CD14-positive monocyte (primary cell): ENCODE measurements at regions not wholly inside any gene's neighbourhood (a gene's known extent, or its start where the extent isn't known, plus 50 kb on each side); places are given as distances from the start of the nearest gene placed in this dataset.

ENCODE experiments used
- DNase-seq, 3 donors: peaks; one replicate each; pipeline ENCODE4 v3.0.0-alpha.2; 2011 to 2022
- H2AFZ ChIP-seq: 2 replicates; pipeline ENCODE4 v1.6.0; 2012; ENCODE audit warnings: mild to moderate bottlenecking, low read depth, low read length, inconsistent platforms; ENCODE audit not compliant: insufficient read depth, poor library complexity, severe bottlenecking
- H3K27ac ChIP-seq, 2 donors: 1 replicate in 1 of 2; 2 replicates in 1 of 2; pipeline ENCODE4 v1.5.1; 2012 to 2013; ENCODE audit warnings: low read length in 2 of 2, control low read depth in 1 of 2, inconsistent platforms in 1 of 2, low read depth in 1 of 2, mild to moderate bottlenecking in 1 of 2
- H3K27me3 ChIP-seq, 2 donors: one replicate each; pipeline versions ENCODE4 v1.6.0 to v1.6.1; 2011 to 2013; ENCODE audit warnings: low read length in 2 of 2; ENCODE audit not compliant: control insufficient read depth in 2 of 2, insufficient read depth in 2 of 2
- H3K36me3 ChIP-seq, 2 donors: replicated peaks in 1 of 2; 1 replicate in 1 of 2; 2 replicates in 1 of 2; pipeline versions ENCODE4 v1.5.1 to v1.6.1; 2012 to 2013; ENCODE audit warnings: low read length in 2 of 2, control low read depth in 1 of 2, inconsistent platforms in 1 of 2, mild to moderate bottlenecking in 1 of 2; ENCODE audit not compliant: insufficient read depth in 2 of 2, control insufficient read depth in 1 of 2
- H3K4me1 ChIP-seq, 2 donors: 1 replicate in 1 of 2; 2 replicates in 1 of 2; pipeline versions ENCODE4 v1.5.1 to v1.6.1; 2012 to 2013; ENCODE audit warnings: low read length in 2 of 2, control low read depth in 1 of 2, inconsistent platforms in 1 of 2, mild to moderate bottlenecking in 1 of 2, moderate library complexity in 1 of 2; ENCODE audit not compliant: insufficient read depth in 2 of 2, control insufficient read depth in 1 of 2
- H3K4me2 ChIP-seq: replicated peaks from 2 replicates; pipeline ENCODE3; 2012; ENCODE audit warnings: low read length, moderate library complexity, mild to moderate bottlenecking; ENCODE audit not compliant: poor library complexity, severe bottlenecking; ENCODE audit errors: extremely low read depth
- H3K4me3 ChIP-seq, 3 experiments: fragments of 200-600 bp in 1 of 3; sonication (generic) in 1 of 3; replicated peaks in 1 of 3; 1 replicate in 2 of 3; 2 replicates in 1 of 3; pipeline ENCODE4 v1.5.1; 2011 to 2013; ENCODE audit warnings: low read length in 3 of 3, mild to moderate bottlenecking in 3 of 3, control low read depth in 2 of 3, low read depth in 2 of 3, inconsistent platforms in 1 of 3, moderate library complexity in 1 of 3
- H3K79me2 ChIP-seq: 2 replicates; pipeline ENCODE4 v1.6.0; 2012; ENCODE audit warnings: mild to moderate bottlenecking, control low read depth, inconsistent platforms, low read length, moderate library complexity; ENCODE audit not compliant: insufficient read depth
- H3K9ac ChIP-seq: 2 replicates; pipeline ENCODE4 v1.6.0; 2017; ENCODE audit warnings: low read length, mild to moderate bottlenecking; ENCODE audit not compliant: insufficient read depth, poor library complexity, severe bottlenecking
- H3K9me3 ChIP-seq, 2 donors: replicated peaks in 1 of 2; 1 replicate in 1 of 2; 2 replicates in 1 of 2; pipeline versions ENCODE4 v1.5.1 to v1.6.1; 2012 to 2013; ENCODE audit warnings: low read length in 2 of 2, control low read depth in 1 of 2; ENCODE audit not compliant: control insufficient read depth in 1 of 2, insufficient read depth in 1 of 2
- H4K20me1 ChIP-seq: 2 replicates; pipeline ENCODE4 v1.6.0; 2012; ENCODE audit warnings: mild to moderate bottlenecking, low read length, control low read depth, moderate library complexity; ENCODE audit not compliant: insufficient read depth
- H3K27ac Mint-ChIP-seq, 7 donors: one replicate each; pipeline ENCODE4 v1.8.0; 2020; ENCODE audit warnings: mild to moderate bottlenecking in 7 of 7, mixed read lengths in 7 of 7, moderate library complexity in 6 of 7, inconsistent platforms in 2 of 7
- H3K27me3 Mint-ChIP-seq, 3 donors: one replicate each; pipeline ENCODE4 v1.8.0; 2021 to 2022; ENCODE audit warnings: low read depth in 3 of 3, mild to moderate bottlenecking in 3 of 3, mixed read lengths in 3 of 3, moderate library complexity in 3 of 3, inconsistent platforms in 1 of 3
- H3K36me3 Mint-ChIP-seq, 2 donors: one replicate each; pipeline ENCODE4 v1.8.0; 2020; ENCODE audit warnings: mixed read lengths in 2 of 2, inconsistent platforms in 1 of 2, mild to moderate bottlenecking in 1 of 2
- H3K4me1 Mint-ChIP-seq: one replicate; pipeline ENCODE4 v1.8.0; 2020; ENCODE audit warnings: mild to moderate bottlenecking, mixed read lengths
- H3K4me3 Mint-ChIP-seq, 2 donors: one replicate each; pipeline ENCODE4 v1.8.0; 2020; ENCODE audit warnings: mild to moderate bottlenecking in 2 of 2, mixed read lengths in 2 of 2, moderate library complexity in 1 of 2
- H3K9me3 Mint-ChIP-seq, 7 donors: one replicate each; pipeline ENCODE4 v1.8.0; 2020 to 2022; ENCODE audit warnings: mixed read lengths in 7 of 7, mild to moderate bottlenecking in 6 of 7, moderate library complexity in 6 of 7, inconsistent platforms in 2 of 7
- WGBS: methylation state at CpG from one replicate; pipeline ENCODE4 v1.1.5; 2013; ENCODE audit warnings: missing lambda C conversion rate; ENCODE audit not compliant: insufficient coverage; 5-methylcytosine and 5-hydroxymethylcytosine counted together
- intact Hi-C, 2 donors: fragments of 100-400 bp; cut with micrococcal nuclease; formaldehyde crosslinking; loops; one replicate each; pipeline versions ENCODE4 v1.15.0 to v1.15.1; 2023
- TF ChIP-seq, protein P1 (sequence below): fragments of 200-600 bp; IDR thresholded peaks from one replicate; pipeline ENCODE4 v1.8.0; 2022; ENCODE audit warnings: antibody characterized with exemption, mild to moderate bottlenecking

DNA sequence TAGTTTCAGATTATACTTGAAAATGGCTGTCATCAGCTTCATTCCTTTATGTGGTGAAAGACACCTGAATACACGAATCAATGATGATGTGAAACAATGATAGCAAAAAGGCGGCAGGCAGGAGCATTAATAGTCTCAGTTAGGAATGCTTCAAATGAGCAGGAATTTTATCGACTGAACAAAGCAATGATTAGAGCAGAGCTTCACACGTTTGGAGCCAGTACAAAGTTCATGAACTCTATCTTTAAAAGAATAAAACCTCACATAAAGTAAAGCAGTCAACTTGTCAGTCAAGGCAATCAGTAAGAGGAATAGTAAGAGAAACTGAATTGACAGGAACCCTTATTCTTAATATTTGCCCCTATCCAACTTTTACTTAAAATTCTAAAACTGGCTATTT lies 78.4 kb upstream of the SERTAD2 start:
- Histone ChIP-seq H4K20me1 (no peaks in the 10 kb centered on the region), H2AFZ (peak overlapping the region; percentile 61), H3K4me2 (peak overlapping the region; percentile 83), H3K4me3 (peak overlapping the region in 2 of 3 experiments; percentile 84 to 99), H3K79me2 (peaks cover 23% of the 10 kb centered on the region), H3K36me3 (peaks cover 0 to 17% of the 10 kb centered on the region in 2 donors), H3K9me3 (no peaks in the 10 kb centered on the region), H3K27ac (peak overlapping the region; percentile 52 to 99), H3K27me3 (no peaks in the 10 kb centered on the region), H3K9ac (peak overlapping the region; percentile 74), H3K4me1 (peaks cover 35 to 41% of the 10 kb centered on the region in 2 donors)
- no peaks in the 10 kb centered on the region for H3K9me3 Mint-ChIP-seq
- intact Hi-C loops: loop anchor here in 1 of 2 donors (5.0 kb wide), 2 partner anchors 35 to 75 kb away; no protein-coding TSS in a partner anchor
- H3K36me3 Mint-ChIP-seq: peaks cover 18 to 27% of the 10 kb centered on the region in 2 donors
- peak overlapping the region; percentile 78 to 90 for H3K4me3 Mint-ChIP-seq
- WGBS: no CpG with 5 or more reads among the region's 4 CpGs
- H3K27me3 Mint-ChIP-seq: no peaks in the 10 kb centered on the region
- H3K4me1 Mint-ChIP-seq: peaks cover 38% of the 10 kb centered on the region
- TF ChIP-seq, protein P1, sequence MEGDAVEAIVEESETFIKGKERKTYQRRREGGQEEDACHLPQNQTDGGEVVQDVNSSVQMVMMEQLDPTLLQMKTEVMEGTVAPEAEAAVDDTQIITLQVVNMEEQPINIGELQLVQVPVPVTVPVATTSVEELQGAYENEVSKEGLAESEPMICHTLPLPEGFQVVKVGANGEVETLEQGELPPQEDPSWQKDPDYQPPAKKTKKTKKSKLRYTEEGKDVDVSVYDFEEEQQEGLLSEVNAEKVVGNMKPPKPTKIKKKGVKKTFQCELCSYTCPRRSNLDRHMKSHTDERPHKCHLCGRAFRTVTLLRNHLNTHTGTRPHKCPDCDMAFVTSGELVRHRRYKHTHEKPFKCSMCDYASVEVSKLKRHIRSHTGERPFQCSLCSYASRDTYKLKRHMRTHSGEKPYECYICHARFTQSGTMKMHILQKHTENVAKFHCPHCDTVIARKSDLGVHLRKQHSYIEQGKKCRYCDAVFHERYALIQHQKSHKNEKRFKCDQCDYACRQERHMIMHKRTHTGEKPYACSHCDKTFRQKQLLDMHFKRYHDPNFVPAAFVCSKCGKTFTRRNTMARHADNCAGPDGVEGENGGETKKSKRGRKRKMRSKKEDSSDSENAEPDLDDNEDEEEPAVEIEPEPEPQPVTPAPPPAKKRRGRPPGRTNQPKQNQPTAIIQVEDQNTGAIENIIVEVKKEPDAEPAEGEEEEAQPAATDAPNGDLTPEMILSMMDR: no peak
- no peak for DNase-seq
- H3K27ac Mint-ChIP-seq: peak overlapping the region; percentile 92 to 98 (median 95)

DNA sequence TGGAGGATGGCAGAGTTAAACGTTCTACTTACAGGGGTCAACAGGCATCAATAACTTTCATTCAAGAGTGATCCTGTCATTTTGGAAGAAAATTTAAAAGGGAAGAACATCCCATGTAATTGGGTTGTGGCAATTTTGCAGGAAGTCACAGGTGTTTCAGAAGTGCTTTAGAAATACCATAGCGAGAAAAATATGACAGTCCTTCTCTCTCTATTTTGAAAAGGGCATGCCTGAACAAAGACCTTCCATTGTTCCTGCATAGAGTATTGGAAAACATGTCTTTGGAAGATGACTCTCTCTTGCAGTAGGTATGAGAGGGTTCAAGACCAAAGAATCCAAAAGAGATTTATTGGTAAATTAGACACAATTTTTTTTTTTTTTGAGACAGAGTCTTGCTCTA lies 81.8 kb upstream of the SERTAD2 start:
- Histone ChIP-seq H3K36me3 (peaks cover 0 to 17% of the 10 kb centered on the region in 2 donors), H3K4me2 (no peak overlapping the region), H4K20me1 (no peaks in the 10 kb centered on the region), H3K9me3 (no peaks in the 10 kb centered on the region), H3K9ac (no peak overlapping the region), H3K79me2 (peaks cover 4% of the 10 kb centered on the region), H3K27ac (no peak overlapping the region), H3K4me1 (peaks cover 18 to 22% of the 10 kb centered on the region in 2 donors), H3K4me3 (no peak overlapping the region), H2AFZ (no peak overlapping the region), H3K27me3 (no peaks in the 10 kb centered on the region)
- Mint-ChIP-seq H3K4me3 (no peak overlapping the region), H3K4me1 (peaks cover 21% of the 10 kb centered on the region), H3K27ac (no peak overlapping the region), H3K36me3 (peaks cover 15 to 31% of the 10 kb centered on the region in 2 donors), H3K27me3 (no peaks in the 10 kb centered on the region), H3K9me3 (peaks cover 0 to 2% (median 0%) of the 10 kb centered on the region in 7 donors)
- DNase-seq: no peak
- TF ChIP-seq, protein P1: no peak
- no CpG with 5 or more reads among the region's 2 CpGs for WGBS
- intact Hi-C loops: no loop called here
